ENCODE measurements at regions not wholly inside any gene's neighbourhood (a gene's known extent, or its start where the extent isn't known, plus 50 kb on each side); places are given as distances from the start of the nearest gene placed in this dataset.

GRCh38 chr13:97843189-97843588 lies 110.3 kb upstream of the IPO5 start:
- ChIA-PET CTCF (interaction anchor here (0.6 to 1.0 kb wide), 3 partner anchors 13 to 607 kb away, joined by 3 to 7 read pairs (median 3); no protein-coding TSS in a partner anchor), POLR2A (no interaction called here)
- no peaks in the 10 kb centered on the region for H3K4me1 Mint-ChIP-seq (ENCODE audit: insufficient read depth, unreplicated experiment)
- no peaks in the 10 kb centered on the region for H3K9me3 Mint-ChIP-seq (ENCODE audit: unreplicated experiment)
- no peak for DNase-seq (ENCODE audit: unreplicated experiment)
- H3K36me3 Mint-ChIP-seq (ENCODE audit: insufficient read depth, unreplicated experiment), result no peaks in the 10 kb centered on the region
- BruUV-seq (replicated peaks), result no TSS peak
- intact Hi-C loops (cut with micrococcal nuclease), result no loop called here
- H3K4me3 Mint-ChIP-seq (ENCODE audit: unreplicated experiment), result no peak overlapping the region
- no peak overlapping the region for H3K27ac Mint-ChIP-seq (ENCODE audit: low read depth, unreplicated experiment)
- peaks cover 65% of the 10 kb centered on the region for H3K27me3 Mint-ChIP-seq (ENCODE audit: insufficient read depth, unreplicated experiment)
- TF ChIP-seq CTCF (IDR thresholded peaks at IDR 0.05; ENCODE audit: unreplicated experiment), result no peak

- Mint-ChIP-seq H3K9me3 (ENCODE audit: unreplicated experiment) (no peaks in the 10 kb centered on the region), H3K4me1 (ENCODE audit: insufficient read depth, unreplicated experiment) (peaks cover 2% of the 10 kb centered on the region), H3K4me3 (ENCODE audit: unreplicated experiment) (no peak overlapping the region), H3K36me3 (ENCODE audit: insufficient read depth, unreplicated experiment) (no peaks in the 10 kb centered on the region), H3K27me3 (ENCODE audit: insufficient read depth, unreplicated experiment) (peaks cover 55% of the 10 kb centered on the region), H3K27ac (ENCODE audit: low read depth, unreplicated experiment) (no peak overlapping the region)
- no peak for TF ChIP-seq CTCF (IDR thresholded peaks at IDR 0.05; ENCODE audit: unreplicated experiment)
- BruUV-seq (replicated peaks), result no TSS peak
- DNase-seq (ENCODE audit: unreplicated experiment), result no peak
- ChIA-PET CTCF (interaction anchor here (0.6 kb wide), 1 partner anchor 151 kb away, joined by 3 read pairs; no protein-coding TSS in a partner anchor), POLR2A (no interaction called here)
- intact Hi-C loops (cut with micrococcal nuclease), result no loop called here
These were observed 109.3 kb upstream of the IPO5 start for GRCh38 chr13:97844151-97844550.

GRCh38 chr13:97848886-97849285 lies 104.6 kb upstream of the IPO5 start:
- intact Hi-C loops (cut with micrococcal nuclease), result loop anchor here (1.0 kb wide), 1 partner anchor 824 kb away; no protein-coding TSS in a partner anchor
- Mint-ChIP-seq H3K27me3 (ENCODE audit: insufficient read depth, unreplicated experiment) (peaks cover 8% of the 10 kb centered on the region), H3K27ac (ENCODE audit: low read depth, unreplicated experiment) (no peak overlapping the region), H3K4me1 (ENCODE audit: insufficient read depth, unreplicated experiment) (peaks cover 13% of the 10 kb centered on the region), H3K4me3 (ENCODE audit: unreplicated experiment) (no peak overlapping the region), H3K9me3 (ENCODE audit: unreplicated experiment) (peaks cover 9% of the 10 kb centered on the region), H3K36me3 (ENCODE audit: insufficient read depth, unreplicated experiment) (no peaks in the 10 kb centered on the region)
- BruUV-seq (replicated peaks), result no TSS peak
- ChIA-PET POLR2A (no interaction called here), CTCF (interaction anchor here (0.5 to 2.4 kb wide), 17 partner anchors 9 to 1763 kb away, joined by 3 to 17 read pairs (median 3); no protein-coding TSS in a partner anchor)
- DNase-seq (ENCODE audit: unreplicated experiment), result no peak
- no peak for TF ChIP-seq CTCF (IDR thresholded peaks at IDR 0.05; ENCODE audit: unreplicated experiment)

- CTCF ChIA-PET, result interaction anchor here (0.6 to 2.4 kb wide), 11 partner anchors 9 to 1091 kb away, joined by 3 to 17 read pairs (median 3); no protein-coding TSS in a partner anchor
- DNase-seq (ENCODE audit: unreplicated experiment), result peak; percentile 45
- BruUV-seq (replicated peaks), result no TSS peak
- Mint-ChIP-seq H3K4me1 (ENCODE audit: insufficient read depth, unreplicated experiment) (peaks cover 14% of the 10 kb centered on the region), H3K27ac (ENCODE audit: low read depth, unreplicated experiment) (no peak overlapping the region), H3K9me3 (ENCODE audit: unreplicated experiment) (peaks cover 9% of the 10 kb centered on the region), H3K4me3 (ENCODE audit: unreplicated experiment) (no peak overlapping the region), H3K27me3 (ENCODE audit: insufficient read depth, unreplicated experiment) (peaks cover 4% of the 10 kb centered on the region), H3K36me3 (ENCODE audit: insufficient read depth, unreplicated experiment) (no peaks in the 10 kb centered on the region)
- TF ChIP-seq CTCF (IDR thresholded peaks at IDR 0.05; ENCODE audit: unreplicated experiment), result peak; percentile 50
- intact Hi-C loops (cut with micrococcal nuclease), result loop anchor here (1.0 kb wide), 1 partner anchor 824 kb away; no protein-coding TSS in a partner anchor
- POLR2A ChIA-PET, result no interaction called here
These were observed 104.2 kb upstream of the IPO5 start for GRCh38 chr13:97849305-97849704.
